H1 (cell line): ENCODE measurements at regions not wholly inside any gene's neighbourhood (a gene's known extent, or its start where the extent isn't known, plus 50 kb on each side); places are given as distances from the start of the nearest gene placed in this dataset.

Experiments used
- ATF2 ChIP-seq: IDR thresholded peaks from 2 replicates; pipeline ENCODE4 v1.6.1; 2012; ENCODE audit warnings: low read length, inconsistent platforms
- BCL11A ChIP-seq, 2 experiments: IDR thresholded peaks; one replicate each; pipeline ENCODE4 v1.6.1; 2011; ENCODE audit warnings: low read depth in 2 of 2, low read length in 2 of 2, mild to moderate bottlenecking in 2 of 2

GRCh38 chr11:123247496-123247799 is 52.4 kb upstream of the CLMP start (continued):
- TF ChIP-seq BCL11A (IDR thresholded peaks at IDR 0.05; ENCODE audit: low read depth in 2 of 2, low read length in 2 of 2), result no peak
- no peak for TF ChIP-seq ATF2
